Stimulated activated CD8-positive, alpha-beta memory T cell treated with anti-CD3 and anti-CD28 coated beads, Interleukin-7, amount 100 ng/mL, for 1 hour (primary cell): ENCODE measurements at regions not wholly inside any gene's neighbourhood (a gene's known extent, or its start where the extent isn't known, plus 50 kb on each side); places are given as distances from the start of the nearest gene placed in this dataset.

Experiments
- DNase-seq, 2 donors: peaks; one replicate each; pipeline ENCODE4 v3.0.0-alpha.2; 2020; ENCODE audit warnings: low read depth in 2 of 2

DNA sequence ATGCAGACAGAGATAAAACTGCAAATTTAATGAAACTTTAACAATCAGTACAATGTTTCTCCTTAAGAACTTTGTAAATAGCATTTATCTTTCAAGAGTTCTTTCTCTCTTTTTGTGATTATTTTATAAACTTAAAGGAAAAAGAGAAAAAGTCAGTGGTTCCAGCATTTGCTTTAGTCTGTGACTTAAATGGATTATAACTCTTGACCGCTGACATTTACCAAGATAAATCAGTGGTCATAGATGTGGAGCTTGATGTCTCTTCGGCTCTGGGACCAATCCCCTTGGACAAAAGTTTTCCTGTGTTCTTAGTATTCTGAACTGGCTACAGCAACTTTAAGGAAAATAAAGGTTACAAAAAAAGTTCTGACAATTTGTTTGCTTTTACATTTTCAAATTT lies 162.6 kb downstream of the TM9SF2 start:
- DNase-seq: no peak

DNA sequence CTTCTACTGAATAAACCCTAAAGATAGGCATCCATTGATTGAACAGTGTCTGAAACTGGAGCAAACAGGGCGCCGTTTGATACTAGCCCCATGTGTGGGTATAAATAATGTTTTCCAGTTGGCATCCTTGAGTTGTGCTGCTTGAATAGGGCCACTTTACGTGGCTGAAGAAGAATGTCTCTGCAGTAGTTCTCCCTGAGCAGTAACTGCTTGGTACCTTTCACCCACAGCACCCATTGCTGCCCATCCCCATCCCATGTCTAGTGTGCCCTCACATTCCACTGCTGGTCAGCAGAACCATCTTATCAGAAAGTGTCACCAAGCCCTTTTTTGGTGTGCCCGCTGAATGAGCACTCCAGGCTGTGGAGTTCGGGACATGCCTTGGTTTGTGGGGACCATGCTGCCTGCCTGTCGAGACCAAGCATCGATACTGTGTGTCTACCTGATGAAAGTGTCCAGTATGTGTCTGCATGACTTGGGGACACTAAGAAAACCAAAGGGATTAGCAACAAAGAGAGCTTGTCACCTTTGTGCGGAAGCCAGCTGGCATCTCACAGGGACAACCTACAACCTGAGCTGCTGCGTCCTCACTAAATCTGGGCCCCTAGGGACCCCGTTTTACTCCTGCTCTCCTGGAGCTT lies 162.0 kb downstream of the TM9SF2 start:
- no peak for DNase-seq

DNA sequence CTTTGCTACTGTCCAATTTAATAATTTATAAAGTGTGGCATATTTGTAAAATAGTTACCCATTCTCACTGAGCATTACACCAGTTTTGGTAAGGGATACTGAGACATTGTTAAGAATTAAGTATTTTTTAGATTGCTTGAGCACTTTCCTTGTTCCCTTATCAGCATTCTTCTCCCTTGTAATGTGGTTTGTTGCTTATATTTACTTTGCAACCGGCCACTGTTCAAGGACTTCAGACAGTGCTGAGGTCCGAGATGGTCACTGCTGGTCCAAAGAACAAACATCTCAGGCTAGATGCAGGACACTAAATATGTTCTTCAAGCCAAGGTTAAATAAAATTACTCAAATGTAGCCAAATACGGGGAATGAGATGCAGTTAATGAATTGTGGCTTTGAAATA lies 161.4 kb downstream of the TM9SF2 start:
- DNase-seq: no peak

DNA sequence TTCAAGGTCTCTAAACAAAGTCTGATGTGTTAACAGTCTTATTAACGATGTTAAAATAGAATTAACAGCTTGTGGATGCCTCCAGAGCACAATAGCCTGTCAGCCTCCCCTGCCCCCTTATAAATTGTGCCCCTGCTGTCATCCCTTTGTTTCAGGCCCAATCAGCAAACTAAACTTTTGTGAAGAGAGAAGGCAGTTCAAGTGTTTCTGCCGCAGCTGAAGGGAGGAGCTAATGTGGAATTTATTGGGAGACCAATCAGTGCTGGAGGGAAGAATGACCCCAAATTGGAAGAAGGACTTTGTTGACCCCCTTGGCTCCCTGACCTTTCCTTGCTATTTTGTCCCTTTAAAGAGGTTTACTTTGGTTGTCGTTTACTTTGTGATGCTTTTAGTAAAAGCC lies 160.5 kb downstream of the TM9SF2 start:
- no peak for DNase-seq

DNA sequence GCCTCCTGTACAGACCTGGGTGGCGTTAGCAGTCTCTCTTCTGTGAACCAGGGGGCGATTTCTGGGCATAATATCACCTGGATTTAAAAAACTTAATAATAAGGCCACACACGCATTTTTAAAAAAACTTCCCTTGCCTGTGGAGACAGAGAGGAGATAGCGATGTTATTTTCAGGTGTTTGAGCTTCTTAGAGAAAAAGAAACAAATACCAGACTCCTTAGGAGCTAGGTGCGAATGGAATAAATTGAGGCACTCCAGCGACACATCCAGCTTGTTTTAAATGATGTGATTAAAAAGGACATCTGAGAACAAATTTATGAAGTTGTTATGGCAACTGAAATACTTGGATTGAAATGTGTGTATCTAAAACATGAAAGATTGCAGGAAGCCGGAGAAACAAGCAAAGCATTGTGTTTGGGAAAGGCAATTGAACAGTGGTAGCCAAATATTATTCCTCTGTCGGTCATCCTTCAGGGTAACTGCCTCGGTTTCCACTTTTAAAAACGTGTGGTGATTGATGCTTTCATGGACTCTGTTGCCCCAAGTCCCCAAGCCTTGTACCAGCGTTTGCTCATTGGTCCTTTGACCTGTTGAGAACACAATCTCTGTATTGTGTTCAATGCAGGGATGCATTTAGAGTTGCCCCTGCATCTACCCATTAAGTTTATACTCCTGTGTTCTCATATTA lies 158.7 kb downstream of the TM9SF2 start:
- no peak for DNase-seq

DNA sequence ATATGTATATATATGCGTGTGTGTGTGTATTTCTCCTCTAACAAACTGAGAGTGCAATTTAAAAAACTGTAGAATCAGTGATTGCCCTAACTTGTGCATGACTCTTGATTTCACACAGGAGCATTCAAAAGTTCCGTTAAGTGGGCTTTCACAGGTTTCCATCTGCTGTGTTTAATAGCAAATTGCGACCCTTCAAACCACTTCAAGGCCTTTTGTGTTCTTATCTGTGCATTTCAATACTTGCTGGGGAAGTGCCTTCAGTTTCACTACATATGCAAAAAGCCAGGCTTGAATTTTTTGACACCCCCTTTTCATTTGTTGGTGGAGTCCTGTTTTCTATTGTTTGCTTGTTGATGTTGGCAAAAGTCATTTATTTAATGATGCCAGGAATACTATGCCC lies 158.0 kb downstream of the TM9SF2 start:
- no peak for DNase-seq

DNA sequence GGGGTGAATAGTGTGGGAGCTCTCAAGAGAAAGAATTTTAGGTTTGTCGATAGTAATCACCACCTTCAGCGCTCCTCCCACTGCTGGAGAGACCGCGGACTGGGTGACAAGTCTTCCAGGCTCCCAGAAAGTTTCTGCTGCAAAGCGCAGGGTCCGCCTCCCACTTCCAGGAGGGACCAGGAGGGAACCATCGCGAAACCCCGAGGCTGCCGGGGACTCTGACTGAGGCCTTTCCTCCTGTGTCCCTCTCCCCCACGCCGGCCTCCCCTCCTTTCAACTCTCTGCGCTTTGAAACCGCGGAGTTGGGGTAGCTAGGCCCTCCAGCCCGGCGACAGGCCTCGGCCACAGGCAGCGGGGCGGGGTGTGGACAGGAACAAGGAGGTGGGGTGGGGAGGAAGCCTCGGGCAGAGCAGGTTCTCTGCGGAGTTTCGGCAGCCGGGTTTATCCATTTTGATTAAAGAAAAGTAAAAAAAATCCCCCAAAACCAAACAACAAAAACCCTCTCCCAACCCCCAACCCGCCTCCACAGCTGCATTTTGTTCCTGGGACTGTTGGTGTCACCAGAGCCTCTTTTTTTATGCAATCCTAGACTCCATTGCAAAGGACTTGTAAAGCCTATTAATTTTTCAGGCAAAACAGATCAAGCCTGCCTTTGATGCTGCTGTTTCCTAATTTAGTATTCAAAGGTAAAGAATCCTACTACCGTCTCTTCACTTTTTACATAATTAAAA lies 157.2 kb downstream of the TM9SF2 start:
- peak in 1 of 2 donors; percentile 16 for DNase-seq

DNA sequence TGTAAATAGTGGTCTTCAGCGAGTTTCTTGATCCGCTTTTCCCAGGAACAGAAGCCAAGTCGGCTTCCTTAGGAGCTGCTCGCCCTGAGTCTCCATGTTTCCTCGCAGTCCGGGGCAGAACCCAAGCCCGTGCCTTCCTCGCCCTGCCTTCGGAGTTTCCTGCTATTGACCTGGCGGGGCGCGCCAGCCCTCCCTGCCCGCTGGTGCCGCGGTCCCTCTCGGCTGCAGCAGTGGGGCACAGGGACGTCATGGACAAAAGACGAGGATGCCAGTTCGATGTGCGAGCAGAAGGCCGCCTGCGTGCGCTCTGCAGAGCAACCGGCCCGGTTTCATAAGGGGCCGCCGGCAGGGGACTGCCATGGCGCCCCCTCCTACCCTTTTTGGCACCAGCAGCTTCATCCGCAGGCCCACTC lies 156.6 kb downstream of the TM9SF2 start:
- DNase-seq: peak in 1 of 2 donors; percentile 3

DNA sequence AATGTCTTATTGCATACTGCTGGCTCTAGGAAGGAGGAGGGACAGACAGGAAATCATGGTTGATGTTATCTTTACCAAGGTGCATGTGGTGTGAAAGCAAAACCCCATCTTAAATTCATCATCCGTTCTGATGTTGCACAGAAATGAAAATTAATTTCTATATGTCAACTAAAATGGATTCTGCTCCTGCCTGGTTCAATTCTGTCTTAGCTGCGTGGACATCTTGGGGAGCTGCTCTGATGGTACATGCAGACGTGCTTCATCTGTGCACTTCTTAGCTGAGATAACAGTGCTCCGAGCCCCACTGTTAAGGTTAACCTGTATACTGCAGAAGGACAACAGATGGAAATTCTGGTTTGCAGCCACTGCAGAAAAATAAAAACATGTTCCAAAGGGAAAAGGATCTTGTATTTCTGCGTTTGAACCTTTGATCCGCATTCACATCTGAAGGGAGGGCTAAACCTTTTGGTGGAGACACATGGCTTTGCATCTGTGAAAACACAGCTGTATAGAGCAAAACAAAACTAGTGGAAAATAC lies 155.6 kb downstream of the TM9SF2 start:
- DNase-seq: no peak

DNA sequence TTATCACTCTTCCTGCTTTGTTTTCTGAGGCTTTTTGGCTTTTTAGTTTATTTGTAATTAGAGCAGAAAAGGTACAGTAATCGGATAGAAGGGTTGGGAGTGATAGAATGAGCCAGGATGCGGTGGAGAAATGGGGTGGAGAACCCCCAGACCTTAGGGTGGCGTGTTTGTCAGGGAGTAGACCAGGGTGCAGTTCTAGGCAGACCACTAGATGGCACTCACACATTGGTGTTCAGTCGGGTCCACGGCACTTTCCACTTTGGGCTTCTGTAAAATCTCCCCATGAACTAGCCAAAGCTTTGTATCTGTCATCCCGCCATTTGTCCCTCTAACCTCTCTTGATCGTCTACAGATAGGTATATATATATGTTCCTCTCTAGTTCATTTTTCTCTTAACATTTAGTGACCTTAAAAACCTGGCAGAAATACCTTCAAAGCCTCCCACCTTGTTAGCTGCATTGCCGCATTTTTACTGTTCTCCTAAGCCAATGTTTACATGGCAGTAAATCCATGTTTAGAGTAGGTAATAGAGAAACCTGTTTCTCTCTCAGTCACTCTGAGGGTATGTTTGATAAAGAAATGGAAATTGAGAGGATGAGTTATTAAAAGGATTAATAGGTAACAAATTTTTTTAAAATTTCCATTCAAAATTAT lies 154.9 kb downstream of the TM9SF2 start:
- DNase-seq: peak; percentile 63 to 76

DNA sequence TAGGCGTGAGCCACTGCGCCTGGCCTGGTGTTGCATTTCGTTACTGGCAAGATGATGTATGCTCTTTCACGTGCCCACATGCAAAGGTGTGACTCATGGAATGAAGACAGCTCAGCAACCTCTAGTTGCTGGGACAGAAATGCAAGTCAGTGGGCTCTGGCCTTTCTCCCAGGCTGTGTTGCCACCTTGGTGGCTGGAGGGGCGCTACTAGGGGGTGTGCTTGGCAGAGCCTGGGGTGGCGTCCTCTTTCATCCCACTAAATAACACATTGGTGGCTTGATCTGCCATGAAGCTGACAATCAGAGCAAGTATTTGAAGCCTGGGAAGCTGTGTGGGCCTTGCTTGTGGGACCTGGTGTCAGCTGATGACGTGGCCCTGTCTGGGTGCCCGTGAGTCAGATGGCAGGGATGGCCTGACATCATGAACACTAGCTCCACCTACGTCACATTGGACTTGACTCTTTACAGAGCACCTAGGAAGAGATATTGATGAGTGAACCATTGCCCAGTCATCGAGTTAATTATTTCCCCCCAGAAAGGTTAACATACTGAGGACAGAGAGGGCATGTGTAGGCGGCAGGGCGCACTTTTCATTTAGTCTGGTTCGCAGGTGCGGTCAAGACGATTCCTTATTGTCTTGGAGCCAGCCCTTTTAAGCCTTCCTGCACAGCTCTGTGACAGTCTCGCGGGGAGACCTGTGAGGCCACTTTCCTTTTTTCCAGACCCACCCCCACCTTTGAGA lies 154.2 kb downstream of the TM9SF2 start:
- DNase-seq: no peak

DNA sequence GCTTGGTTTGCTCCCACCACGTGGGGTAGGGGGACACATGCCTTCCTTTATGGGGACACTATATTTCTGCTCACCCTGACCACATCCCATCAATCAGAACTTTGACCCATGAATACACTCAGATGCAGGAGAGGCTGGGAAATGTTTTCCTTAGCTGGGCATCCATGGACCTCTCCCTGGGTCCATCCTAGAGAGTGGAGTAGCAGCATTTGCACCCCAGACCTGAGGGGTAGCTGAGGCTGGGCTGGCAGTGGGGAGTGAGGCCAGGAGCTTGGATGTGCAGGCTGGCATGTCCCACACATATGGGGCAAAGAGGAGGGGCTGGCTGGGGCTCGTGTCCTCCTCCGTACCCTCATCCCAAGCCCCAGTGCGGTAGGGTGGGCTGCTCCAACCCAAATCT lies 152.8 kb downstream of the TM9SF2 start:
- DNase-seq: no peak

DNA sequence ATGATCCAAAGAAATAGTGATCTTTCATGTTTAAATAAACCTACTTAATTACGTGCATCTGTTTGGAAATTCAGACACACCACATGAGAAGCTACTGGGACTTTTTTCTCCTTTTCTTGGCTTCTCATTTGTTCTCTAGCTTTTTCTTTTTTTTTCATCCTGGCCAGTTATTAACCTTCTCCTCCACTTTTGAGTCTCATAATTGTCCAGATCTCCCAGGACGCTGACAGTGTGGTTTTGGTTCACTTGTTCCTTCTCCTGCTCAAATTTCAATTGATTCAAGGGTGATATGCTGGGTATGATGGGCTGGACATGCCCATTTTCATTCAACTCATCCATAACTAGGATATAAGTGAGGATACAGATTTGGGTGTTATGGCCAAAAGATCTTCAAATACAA lies 152.3 kb downstream of the TM9SF2 start:
- DNase-seq: no peak

DNA sequence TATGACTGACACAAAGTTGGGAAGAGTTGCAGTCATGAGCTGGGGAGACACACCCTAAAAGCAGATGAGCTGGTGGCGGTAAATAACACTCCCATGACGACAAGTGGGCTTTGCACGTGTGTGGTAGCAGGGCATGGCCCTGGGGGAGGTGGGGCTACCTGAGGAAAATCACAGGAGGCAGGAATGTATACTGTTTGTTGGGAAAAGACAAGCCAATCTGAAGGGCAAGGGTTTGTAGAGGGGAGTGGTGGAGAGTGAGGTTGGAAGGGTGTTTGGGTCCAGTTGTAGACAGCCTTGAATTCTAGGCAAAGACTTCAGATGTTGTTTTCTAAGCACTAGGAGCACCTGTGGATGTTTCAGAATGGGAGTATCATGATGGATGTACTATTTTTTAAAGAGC lies 151.6 kb downstream of the TM9SF2 start:
- DNase-seq: no peak

DNA sequence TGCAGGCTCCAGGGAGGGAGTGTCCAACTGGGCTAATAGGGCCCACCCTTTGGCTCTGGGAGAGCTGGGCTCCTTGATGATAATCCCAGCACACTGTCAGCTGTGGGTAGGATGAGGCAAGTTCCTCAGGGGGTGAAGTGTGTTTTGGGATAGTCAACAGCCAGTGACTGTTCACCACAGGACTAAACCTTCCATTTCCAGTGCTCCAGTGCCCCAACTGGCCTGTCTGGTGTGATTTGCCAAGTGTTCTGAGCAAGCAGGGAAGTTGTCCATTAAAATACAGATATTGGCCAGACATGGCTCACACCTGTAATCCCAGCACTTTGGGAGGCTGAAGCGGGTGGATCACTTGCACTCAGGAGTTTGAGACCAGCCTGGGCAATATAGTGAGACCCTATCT lies 150.9 kb downstream of the TM9SF2 start:
- no peak for DNase-seq

DNA sequence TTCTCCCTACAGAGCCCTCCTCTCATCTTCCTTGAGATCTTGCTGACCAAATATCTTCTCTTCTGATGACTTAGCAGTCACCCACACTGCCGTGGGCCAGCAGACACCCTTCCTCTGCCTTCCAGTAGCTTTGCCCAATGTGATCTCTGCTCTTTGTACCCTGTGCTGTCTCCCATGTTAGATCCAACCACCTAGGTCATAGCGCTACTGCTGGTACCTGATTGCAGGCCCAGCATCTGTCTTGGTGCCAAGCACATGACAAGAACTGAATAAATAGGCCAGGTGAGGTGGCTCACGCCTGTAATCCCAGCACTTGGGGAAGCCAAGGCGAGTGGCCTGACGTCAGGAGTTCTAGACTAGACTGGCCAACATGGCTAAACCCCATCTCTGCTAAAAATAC lies 149.7 kb downstream of the TM9SF2 start:
- DNase-seq: no peak

DNA sequence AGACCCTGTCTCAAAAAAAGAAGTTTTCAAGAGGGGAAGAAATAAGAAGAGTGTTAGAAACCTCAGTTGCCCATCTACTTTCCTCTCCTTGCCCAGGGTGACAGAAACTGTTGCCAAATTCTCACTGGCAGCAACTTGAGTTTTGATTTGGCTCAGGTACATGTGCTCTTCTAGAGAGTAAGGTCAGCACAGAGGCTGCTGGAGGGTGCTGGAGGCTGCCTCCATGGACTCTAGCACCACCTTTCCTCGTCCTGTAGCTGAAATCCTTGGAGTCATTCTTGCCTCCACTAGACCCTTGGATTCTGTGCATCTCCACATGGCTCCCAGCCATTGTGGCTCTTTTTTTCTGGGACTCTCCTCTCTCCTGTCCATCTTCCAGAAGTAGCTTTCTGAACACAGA lies 149.1 kb downstream of the TM9SF2 start:
- no peak for DNase-seq

DNA sequence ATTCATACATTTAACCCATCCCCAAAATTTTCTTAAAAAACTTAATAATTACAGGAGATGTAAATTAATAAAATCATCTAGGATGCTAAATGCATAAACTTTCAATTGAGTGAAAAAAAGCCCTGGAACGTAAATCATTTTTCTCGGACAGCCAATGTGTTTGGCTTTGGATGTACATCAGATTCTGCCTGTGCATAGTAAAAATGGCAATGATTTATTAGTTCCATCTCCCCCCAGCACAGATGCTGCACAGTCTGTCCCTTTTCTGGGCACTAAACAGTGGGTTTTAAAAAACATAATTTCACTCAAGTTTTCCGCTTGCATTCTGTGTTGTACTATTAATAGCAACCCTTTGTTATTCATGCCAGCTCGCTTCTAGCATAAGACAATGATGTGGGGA lies 147.7 kb downstream of the TM9SF2 start:
- no peak for DNase-seq

DNA sequence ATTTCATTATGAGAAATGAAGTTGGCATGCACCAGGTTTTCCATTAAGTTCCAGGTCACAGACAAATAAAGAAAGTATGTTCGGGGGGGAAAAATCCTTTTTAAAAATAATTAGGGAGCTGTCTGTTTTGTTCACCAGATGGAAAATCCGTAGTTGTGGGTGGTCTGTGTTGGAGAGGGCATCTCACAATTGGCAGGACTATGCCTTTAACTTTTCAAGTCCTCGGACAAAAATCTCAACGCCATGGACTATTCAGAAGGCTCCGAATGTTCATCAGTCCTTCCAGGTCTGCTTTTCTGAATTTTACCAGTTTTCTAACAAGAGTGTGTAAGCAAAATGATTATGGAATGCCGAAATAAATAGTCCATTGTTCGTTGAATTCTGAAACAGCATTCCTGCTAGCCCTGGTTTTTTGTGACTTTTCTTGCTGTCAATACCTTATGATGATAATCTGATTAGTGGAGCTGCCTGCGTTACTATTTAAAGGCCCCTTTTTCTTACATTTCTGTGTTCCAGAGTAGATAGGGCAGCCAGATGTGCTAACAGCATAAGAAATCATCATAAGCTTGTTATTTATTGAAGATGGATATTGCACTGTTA lies 146.9 kb downstream of the TM9SF2 start:
- DNase-seq: no peak

DNA sequence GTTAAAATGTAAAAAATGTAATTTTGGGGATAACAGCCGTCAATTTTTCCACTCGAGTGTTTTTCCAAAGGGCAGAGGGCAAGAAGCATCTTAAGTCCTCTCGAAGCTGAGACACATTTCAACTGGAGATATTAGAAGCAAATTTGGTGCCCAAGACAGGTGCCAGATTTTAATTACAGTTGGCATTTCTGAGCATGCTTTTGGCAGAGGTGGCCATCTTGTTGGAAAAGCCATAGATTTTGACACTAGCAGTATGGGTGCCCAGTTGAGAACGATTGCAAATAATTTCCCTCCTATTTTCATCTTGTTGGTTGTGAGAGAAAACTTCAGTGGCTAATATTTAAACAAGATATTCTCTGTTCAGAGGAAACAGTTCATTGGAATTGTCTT lies 146.3 kb downstream of the TM9SF2 start:
- no peak for DNase-seq

DNA sequence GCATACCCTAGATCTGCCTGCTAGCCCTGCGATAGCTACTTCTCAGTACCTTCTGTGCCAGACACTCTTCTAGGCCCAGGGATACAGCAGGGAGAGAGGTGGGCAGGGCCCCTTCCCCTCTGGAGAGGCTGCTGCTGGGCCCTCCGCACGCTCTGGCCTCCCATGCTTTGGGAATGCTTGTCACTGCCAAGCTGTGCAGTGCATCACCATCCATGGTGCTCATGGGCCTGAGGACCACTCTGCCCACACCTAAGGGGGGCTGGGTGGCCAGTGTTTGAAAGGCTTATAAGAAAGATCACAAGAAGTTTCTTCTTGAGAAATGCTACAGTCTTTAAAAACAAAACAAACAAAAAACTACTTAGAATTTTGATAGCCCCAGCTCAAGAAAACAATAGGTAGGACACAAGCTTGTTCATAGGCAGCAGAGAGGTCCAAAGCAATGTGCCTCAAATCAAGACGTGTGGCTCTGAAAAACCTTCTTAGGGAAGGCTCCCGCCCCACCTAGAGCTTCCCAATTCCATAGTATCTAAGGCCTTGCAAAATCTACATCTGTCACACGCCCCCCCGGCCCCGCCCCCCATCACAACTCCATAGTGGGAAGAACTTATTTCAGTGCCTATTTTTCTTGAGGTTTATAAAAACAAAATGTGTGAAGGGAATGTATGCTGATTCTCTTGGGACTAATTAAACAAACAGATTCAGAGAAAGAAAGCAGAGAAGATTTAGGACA lies 145.8 kb downstream of the TM9SF2 start:
- DNase-seq: no peak
